Retinal pigment epithelial cell (primary cell): ENCODE measurements at regions not wholly inside any gene's neighbourhood (a gene's known extent, or its start where the extent isn't known, plus 50 kb on each side); places are given as distances from the start of the nearest gene placed in this dataset.

Experiments used
- DNase-seq: peaks from one replicate; pipeline ENCODE4 v3.0.0-alpha.2; 2010; ENCODE audit warnings: low read depth
- H3K4me3 ChIP-seq: 2 replicates; pipeline ENCODE4 v1.5.1; 2011; ENCODE audit warnings: mild to moderate bottlenecking, low read length, control low read depth, moderate library complexity
- TF ChIP-seq, protein P1 (sequence below): conservative IDR thresholded peaks from 2 replicates; pipeline ENCODE4 v1.5.1; 2011; ENCODE audit warnings: low read depth, low read length, control low read depth, inconsistent platforms

DNA sequence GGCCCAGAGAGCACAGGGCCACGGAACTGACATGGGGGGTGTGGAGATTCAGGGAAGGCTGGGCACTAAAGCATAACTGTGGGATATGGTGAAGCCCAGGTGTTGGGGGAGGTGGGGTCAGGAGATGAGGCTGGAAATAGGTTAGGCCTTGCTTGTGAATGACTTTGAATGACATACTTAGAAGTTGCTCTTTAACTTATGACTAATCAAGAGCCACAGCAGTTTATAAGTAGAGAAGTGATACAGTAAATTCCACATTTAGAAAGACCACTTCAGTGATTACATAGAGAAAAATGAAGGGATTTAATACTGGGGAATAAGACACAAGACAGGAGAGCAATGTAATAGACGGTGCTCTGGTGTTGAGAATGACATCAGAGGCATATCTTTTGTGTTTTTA lies 120.8 kb upstream of the SEC61G start:
- TF ChIP-seq, protein P1, sequence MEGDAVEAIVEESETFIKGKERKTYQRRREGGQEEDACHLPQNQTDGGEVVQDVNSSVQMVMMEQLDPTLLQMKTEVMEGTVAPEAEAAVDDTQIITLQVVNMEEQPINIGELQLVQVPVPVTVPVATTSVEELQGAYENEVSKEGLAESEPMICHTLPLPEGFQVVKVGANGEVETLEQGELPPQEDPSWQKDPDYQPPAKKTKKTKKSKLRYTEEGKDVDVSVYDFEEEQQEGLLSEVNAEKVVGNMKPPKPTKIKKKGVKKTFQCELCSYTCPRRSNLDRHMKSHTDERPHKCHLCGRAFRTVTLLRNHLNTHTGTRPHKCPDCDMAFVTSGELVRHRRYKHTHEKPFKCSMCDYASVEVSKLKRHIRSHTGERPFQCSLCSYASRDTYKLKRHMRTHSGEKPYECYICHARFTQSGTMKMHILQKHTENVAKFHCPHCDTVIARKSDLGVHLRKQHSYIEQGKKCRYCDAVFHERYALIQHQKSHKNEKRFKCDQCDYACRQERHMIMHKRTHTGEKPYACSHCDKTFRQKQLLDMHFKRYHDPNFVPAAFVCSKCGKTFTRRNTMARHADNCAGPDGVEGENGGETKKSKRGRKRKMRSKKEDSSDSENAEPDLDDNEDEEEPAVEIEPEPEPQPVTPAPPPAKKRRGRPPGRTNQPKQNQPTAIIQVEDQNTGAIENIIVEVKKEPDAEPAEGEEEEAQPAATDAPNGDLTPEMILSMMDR, result no peak
- DNase-seq, result no peak
- no peak overlapping the region for H3K4me3 ChIP-seq

DNA sequence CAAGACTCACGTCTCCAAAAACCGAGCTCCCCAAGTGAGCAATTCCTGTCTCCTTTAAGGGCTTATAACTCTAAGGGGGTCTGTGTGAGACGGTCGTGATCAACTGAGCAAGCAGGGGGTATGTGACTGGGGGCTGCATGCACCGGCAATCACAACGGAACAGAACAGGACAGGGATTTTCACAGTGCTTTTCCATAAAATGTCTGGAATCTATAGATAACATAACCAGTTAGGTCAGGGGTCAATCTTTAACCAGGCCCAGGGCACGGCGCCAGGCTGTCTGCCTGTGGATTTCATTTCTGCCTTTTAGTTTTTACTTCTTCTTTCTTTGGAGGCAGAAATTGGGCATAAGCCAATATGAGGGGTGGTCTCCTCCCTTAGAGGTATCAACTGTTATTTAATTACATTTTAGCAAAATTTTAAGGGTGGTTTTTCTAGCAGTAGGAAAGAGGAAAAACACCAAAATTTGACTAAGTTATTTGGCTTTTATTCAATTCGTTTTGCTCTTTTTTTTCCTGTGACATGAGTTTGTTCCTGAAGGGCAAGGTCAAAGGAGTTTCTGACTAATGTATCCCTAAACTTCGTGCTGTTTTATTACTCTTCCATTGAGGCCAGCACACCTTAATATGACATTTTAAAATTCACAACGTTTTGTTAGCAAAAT lies 121.4 kb upstream of the SEC61G start:
- no peak for DNase-seq
- TF ChIP-seq, protein P1, result no peak
- no peak overlapping the region for H3K4me3 ChIP-seq

DNA sequence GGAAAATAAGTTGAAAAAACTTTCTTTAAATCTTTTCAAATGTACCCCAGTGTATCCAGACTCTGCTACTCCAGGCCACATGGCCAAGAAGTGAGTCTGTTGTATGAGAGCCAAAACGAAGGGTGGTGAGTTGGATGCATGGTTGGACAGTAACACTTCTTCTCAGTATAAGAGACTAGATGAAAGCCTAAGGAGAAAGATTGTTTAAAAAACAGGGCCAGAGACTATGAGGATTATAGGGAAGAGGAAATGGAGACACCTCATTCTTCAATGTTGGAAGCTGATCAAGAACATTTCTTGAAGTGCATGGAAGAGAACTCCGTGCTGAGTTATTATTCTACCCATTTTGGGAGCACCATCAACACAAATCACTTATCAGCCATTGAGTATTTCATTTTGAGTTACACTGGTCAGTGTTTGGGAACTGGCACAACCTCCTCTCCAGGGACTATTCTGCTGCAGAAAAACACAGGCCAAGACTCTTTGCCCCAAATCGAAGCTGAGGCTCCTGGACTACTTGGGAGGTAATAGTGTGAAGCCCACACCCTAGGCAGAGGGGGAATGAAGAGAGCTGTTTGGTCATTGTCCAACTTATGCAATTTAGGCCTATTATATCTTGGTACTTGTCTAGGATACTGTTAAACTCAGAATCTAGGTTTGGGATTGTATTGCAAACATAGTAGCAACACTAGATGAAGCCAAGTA lies 123.0 kb upstream of the SEC61G start:
- no peak overlapping the region for H3K4me3 ChIP-seq
- DNase-seq, result no peak
- TF ChIP-seq, protein P1, result no peak

DNA sequence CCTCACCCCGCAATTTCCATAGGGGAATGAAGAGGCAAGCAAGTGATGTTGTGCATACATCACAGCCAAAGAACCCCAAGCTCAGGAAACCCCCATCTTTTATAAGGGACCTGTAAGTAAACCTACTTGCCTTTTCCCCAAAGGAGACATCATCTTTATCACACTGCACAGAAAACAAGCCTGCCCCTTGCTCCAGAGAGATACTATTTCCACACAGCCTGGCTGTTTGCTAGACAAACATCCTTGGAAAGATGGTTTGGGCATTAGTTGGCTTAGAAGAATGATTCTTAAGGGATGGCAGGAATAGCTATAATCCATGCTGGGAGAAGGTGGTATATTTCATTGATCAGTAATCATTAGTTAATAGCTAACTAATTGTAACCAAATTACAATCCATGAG lies 123.7 kb upstream of the SEC61G start:
- no peak overlapping the region for H3K4me3 ChIP-seq
- DNase-seq, result no peak
- TF ChIP-seq, protein P1, result no peak

DNA sequence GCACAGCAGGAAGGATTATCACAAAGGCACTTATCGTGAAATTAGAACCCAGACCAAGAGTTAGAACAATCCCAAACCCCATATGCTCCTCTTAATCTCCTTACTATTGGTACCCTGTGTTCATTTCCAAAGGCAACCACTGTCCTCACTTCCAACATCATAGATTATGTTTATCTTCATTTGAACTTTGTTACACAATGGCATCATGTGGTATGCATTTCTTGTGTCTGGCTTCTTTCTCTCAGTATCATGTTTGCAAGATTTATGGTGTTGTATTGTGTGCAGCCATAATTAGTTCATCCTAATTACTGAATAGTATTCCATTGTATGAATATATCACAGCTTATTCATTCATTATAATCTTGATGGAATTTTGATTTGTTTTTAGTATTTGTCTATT lies 124.6 kb upstream of the SEC61G start:
- no peak overlapping the region for H3K4me3 ChIP-seq
- no peak for DNase-seq
- TF ChIP-seq, protein P1, result no peak

DNA sequence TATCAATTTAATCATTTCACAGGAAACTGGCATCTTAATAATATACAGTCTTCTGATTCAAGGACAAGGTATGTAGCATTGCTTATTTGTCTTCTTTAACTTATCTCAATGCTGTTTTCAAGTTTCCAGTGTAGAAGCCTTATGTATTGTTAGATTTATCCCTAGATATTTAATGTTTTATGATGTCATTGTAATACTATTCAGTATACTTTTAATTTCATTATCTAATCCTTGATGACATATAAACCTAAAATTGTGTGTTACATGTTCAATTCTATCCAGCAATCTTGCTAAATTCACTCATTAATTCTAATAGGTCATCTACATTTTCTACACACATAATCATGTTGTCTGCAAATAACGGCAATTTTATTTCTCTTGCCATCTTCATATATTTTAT lies 126.3 kb upstream of the SEC61G start:
- DNase-seq, result no peak
- no peak overlapping the region for H3K4me3 ChIP-seq
- TF ChIP-seq, protein P1, result no peak

DNA sequence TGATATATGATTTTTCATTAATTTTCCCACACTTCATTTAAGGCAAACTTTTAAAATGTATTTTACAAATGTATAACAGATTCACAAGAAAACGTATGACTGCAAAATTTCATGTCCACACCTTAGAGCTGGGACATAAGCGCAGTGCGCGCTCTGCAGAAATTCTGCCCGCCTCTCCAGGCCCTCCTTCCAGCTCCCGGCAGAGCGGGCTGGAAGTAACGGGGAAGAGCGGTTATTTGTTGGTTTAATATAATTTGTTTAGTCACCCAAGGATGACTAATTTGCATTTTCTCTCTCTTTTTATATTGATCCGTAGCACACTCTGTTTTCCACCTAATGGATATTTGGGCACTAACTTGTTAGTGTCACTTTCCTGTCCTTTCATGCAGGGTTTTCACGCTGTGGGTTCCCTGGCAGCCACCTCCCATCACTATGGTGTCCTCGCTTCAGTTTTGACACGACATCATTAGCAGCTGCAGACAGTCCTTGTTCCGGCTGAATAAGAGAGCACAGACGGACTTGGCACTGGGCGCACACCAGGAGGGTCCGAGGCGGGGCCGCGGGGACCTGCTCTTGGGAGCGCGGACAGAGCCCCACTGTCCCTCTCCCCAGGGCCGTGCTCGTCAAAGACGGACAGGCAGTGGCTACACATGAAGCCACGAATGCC lies 129.2 kb upstream of the SEC61G start:
- no peak for DNase-seq
- H3K4me3 ChIP-seq, result peak overlapping the region; percentile 55
- TF ChIP-seq, protein P1, result no peak
